ENCODE measurements at regions not wholly inside any gene's neighbourhood (a gene's known extent, or its start where the extent isn't known, plus 50 kb on each side); places are given as distances from the start of the nearest gene placed in this dataset.

DNA sequence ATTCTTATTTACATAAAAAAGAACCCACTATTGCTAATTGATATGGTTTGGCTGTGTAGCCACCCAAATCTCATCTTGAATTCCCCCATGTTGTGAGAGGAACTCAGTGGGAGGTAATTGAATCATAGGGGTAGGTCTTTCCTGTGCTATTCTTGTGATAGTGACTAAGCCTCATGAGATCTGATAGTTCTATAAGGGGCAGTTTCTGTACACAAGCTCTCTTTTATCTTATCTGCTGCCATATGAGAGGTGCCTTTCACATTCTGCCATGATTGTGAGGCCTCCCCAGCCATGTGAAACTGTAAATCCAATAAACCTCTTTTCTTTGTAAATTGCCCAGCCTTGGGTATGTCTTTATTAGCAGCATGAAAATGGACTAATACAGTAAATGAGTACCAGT is 58.2 kb upstream of the PRR16 start:
- TF ChIP-seq, protein P1, sequence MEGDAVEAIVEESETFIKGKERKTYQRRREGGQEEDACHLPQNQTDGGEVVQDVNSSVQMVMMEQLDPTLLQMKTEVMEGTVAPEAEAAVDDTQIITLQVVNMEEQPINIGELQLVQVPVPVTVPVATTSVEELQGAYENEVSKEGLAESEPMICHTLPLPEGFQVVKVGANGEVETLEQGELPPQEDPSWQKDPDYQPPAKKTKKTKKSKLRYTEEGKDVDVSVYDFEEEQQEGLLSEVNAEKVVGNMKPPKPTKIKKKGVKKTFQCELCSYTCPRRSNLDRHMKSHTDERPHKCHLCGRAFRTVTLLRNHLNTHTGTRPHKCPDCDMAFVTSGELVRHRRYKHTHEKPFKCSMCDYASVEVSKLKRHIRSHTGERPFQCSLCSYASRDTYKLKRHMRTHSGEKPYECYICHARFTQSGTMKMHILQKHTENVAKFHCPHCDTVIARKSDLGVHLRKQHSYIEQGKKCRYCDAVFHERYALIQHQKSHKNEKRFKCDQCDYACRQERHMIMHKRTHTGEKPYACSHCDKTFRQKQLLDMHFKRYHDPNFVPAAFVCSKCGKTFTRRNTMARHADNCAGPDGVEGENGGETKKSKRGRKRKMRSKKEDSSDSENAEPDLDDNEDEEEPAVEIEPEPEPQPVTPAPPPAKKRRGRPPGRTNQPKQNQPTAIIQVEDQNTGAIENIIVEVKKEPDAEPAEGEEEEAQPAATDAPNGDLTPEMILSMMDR (IDR thresholded peaks at IDR 0.05) = no peak
- no peak for TF ChIP-seq EZH2 (IDR thresholded peaks at IDR 0.05; ENCODE audit: borderline replicate concordance, insufficient read depth, low read depth, low read length, poor library complexity, severe bottlenecking)

Measured in B cell (primary cell).